ENCODE measurements at regions not wholly inside any gene's neighbourhood (a gene's known extent, or its start where the extent isn't known, plus 50 kb on each side); places are given as distances from the start of the nearest gene placed in this dataset.
"Not testable (repeated sequence)": the region's sequence is repeated elsewhere in the genome, so short reads cannot be mapped to it uniquely, and the experiment has no call there.

DNA sequence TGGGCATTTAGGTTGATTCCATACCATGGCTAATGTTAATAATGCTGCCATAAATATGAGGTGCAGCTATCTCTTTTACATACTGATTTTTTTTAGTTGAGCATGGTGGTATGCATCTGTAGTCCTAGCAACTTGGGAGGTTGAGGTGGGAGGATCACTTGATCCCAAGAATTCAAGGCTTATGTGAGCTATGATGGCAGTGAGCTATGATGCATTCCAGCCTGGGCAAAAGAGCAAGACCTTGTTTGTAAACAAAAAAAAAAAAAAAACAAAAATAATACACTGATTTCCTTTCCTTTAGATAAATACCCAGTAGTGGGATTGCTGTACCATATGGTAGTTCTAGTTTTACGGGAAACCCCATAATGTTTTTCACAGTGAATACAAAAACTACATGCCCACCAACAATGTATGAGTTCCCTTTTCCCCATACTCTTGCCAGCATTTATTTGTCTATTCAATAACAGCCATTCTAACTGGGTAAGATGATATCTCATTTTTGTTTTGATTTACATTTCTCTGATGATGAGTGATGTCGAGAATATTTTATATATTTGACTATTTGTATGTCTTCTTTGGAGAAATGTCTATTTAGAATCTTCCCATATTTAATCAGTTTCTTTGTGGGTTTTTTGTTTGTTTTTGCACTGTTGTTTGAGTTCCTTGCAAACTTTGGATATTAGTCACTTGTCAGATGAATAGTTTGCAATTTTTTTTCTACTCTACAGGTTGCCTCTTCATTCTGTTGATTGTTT is 281.0 kb upstream of the KYNU start:
- in situ Hi-C loops (cut with MboI; ENCODE audit: low pct_unique_long_range_greater_than_20kb, low sequenced_read_pairs), result no loop called here
- DNase-seq, result no peak

DNA sequence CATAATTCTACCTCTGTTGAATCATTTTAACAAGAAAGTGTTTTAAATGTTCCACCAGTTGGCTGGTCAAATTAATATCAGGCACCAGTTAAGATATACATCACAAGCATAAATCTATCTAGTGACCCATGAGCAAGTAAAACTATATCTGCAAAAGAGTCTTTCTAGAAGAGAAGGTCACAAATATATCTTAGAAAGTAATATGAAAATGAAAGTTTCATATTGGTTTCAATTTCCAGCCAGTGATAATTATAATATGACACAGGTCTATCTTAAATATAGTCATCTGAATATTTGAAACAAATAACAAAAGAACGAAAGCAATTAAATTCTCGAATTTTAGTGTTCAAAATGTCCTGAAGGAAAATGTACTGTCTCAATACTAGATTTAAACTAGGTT is 282.5 kb upstream of the KYNU start:
- in situ Hi-C loops (cut with MboI; ENCODE audit: low pct_unique_long_range_greater_than_20kb, low sequenced_read_pairs), result no loop called here
- no peak for DNase-seq

DNA sequence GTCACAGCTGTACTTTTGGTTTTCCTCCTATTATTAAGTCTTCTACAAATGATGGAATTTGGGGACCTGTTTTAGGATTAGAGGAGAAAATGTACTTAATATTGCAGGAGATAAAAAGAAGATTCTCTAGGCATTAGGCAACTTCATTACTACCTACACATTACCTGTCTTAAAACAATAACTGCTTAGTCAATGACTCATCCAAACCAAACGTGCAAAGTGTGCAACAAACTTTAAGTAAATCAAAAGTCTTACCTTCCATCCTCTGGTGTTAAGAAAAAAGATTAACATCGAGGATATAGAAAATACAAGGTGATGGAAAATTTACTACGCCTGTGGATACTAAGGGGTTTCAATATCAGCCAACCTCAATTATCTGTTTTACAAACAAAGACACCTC is 285.3 kb upstream of the KYNU start:
- in situ Hi-C loops (cut with MboI; ENCODE audit: low pct_unique_long_range_greater_than_20kb, low sequenced_read_pairs), result no loop called here
- DNase-seq, result no peak

DNA sequence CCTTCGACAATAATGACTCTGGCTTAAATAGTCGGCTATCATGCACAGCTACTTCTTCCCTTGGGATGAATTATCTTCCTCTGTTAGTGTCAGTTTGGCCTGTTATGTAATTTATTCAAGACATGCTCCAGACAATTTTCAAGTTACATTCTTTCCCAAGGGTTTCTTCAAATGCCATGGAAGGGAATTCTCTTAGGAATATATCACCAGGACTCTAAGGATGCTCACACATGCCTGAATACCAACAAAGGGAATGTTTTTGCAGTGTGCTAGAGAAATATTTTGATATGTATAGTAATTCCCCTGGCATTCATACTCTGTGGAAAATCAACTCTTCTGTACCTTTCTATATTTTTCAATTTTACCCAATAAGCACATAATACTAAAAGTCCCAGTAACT is 286.0 kb upstream of the KYNU start:
- no peak for DNase-seq
- in situ Hi-C loops (cut with MboI; ENCODE audit: low pct_unique_long_range_greater_than_20kb, low sequenced_read_pairs), result no loop called here

DNA sequence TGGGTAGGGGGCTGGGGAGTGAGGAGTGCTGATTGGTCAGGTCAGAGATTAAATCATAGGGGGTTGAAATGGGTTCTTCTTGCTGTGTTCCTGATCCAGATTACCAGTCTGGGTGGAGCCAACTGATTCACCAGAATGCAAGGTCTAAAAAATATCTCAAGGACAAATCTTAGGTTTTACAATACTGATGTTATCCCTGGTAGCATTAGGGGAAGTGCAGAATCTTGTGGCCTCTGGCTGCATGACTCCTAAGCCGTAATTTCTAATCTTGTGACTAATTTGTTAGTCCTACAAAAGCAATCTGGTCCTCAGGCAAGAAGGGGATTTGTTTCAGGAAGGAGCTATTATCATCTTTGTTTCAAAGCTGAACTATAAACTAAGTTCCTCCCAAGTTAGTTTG is 289.2 kb upstream of the KYNU start:
- DNase-seq, result no peak
- in situ Hi-C loops (cut with MboI; ENCODE audit: low pct_unique_long_range_greater_than_20kb, low sequenced_read_pairs), result no loop called here

DNA sequence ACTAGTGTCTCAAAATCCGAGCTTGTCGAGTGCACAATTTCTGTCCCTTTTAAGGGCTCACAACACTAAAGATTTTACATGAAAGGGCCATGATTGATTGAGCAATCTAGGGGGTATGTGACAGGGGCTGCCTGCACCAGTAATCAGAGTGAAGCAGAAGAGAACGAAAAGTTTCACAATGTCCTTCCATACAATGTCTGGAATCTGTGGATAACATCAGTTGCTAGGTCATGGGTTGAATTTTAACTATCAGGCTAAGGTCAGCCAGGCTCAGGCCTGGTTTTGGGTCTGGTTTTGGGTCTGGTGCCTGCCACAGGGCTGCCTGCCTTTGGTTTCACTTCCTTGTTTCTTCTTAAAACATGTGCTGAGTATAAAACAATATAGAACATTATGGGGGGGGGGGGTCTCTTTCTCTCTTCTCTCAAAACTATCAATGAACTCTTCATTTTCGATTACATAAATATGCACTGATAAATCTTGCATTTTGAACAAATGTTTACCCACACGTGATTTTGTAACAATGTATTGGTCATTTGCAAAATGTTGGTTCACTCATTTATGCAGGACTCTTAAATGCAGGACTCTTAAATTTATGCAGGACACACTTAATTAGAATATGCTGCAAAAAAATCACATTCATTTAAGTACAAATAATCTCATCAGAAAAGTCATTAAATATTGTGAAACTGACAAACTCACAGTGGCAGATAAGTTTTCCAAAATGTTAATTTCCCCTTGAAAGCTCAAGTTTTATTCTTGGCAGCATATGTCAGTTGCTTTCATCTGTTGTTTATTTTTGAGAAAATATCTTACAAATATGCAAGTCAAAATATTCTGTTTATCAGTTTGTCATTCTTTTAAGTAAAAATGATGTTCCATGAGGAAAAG is 290.5 kb upstream of the KYNU start:
- DNase-seq, result peak; percentile 26
- in situ Hi-C loops (cut with MboI; ENCODE audit: low pct_unique_long_range_greater_than_20kb, low sequenced_read_pairs), result no loop called here

DNA sequence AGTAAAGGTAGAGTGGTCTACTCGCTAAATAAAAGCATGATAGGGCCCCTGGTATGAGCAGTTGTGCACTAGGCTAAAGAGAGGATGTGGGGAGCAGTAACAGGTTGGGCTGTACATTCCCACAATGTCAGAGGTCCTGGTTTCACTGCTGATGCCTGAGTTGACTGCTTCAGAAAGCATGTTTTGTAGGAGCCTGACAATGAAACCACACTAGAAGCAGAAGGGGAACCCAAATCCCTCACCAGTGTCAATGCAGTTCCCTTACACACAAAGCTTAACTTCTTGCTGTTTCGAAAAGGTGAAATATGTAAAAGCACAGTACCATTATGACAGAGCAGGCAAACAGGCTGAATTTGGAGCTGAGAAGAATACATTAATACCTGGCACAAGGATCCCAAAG is 291.7 kb upstream of the KYNU start:
- DNase-seq, result no peak
- in situ Hi-C loops (cut with MboI; ENCODE audit: low pct_unique_long_range_greater_than_20kb, low sequenced_read_pairs), result no loop called here

DNA sequence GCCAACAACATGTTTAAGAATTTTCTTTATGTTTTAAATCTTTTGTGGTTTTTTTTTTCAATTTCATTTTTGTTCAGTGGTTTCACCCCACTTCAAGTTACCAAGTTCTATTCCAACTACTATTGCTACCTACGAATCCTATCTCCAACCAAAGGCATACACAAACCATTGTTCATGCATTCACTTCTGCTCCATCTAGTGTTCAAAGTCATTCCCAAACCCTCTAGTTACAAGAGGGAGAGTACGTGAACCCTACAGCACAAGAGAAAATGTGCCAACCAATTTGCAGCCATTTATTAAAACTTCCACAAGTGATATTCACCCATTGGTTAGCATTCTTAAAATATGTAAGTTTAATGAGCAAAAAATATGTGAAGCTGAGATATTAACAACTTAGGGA is 295.1 kb upstream of the KYNU start:
- in situ Hi-C loops (cut with MboI; ENCODE audit: low pct_unique_long_range_greater_than_20kb, low sequenced_read_pairs), result no loop called here
- no peak for DNase-seq

DNA sequence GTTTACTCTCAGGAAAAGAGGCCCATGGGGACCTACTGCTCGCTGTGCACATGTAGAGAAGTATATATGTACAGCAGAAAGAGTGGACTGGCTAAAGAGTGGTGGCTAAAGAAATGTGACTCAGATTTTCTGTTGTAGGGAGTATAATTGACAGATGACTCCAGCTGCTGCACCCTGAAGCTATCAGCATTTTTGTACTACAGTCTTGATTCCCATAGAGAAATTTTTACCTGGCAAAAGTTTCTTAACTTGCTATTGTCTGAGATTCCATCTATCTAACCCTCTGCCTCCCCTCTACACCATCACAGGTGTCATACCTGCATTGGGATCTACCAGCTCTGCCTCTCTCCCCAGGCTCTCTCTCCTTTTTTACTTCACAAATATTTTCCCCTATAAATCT is 296.0 kb upstream of the KYNU start:
- in situ Hi-C loops (cut with MboI; ENCODE audit: low pct_unique_long_range_greater_than_20kb, low sequenced_read_pairs), result no loop called here
- DNase-seq, result no peak

DNA sequence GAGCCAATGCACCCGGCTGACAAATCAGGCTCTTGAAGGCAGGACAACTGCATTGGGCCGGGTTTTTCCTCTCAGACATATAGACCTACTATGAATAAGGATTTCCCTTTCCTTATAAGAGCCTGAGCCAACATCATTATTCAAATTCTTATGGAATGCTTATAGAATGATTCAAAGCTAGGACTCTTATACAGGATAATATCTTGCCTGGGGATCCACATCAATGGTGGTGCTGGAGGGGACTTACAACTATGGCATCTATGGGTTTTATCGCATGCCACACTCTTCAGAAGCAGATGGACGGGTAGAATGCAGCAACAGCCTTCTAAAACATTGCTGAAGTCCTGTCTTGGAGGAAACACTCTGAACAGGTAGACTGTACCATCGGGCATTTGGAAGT is 296.8 kb upstream of the KYNU start:
- in situ Hi-C loops (cut with MboI; ENCODE audit: low pct_unique_long_range_greater_than_20kb, low sequenced_read_pairs), result no loop called here
- DNase-seq, result no peak

DNA sequence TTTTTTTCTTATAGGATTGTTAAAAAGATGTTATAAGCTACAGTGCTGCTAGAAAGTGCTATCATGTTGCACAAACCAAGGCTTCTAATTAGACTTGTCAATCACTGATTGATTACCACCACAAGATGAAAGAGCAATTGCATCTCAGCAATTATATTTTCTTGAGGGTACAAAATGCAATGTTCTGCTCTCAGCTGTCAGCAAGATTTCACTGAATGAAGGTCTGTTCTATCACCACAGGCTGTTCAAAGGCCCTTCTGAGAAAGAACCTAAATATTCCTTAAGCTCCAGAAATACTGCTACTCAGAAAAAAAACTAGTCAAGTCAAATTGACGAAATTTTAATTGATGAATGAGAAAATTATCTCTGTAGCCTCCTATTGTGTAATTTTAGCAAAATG is 301.9 kb upstream of the KYNU start:
- DNase-seq, result no peak
- in situ Hi-C loops (cut with MboI; ENCODE audit: low pct_unique_long_range_greater_than_20kb, low sequenced_read_pairs), result no loop called here

DNA sequence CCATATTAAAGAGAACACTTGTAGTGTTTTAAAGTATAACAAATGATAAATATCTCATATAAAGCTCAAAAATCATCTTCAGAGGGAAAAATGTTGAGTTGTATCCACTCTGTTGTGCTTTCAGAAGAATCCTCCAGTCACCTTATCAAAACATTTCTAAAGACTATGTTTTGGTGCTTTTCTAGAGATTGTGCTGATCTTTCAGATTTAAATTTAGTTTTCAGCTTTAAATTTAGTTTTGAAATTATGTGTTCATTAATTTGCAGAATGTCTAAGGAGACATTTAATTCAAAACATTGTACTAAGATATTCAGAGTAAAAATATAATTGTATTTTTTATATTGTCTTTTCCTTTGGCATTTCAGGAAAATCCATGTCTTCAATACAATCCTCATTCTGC is 303.1 kb upstream of the KYNU start:
- DNase-seq, result no peak
- in situ Hi-C loops (cut with MboI; ENCODE audit: low pct_unique_long_range_greater_than_20kb, low sequenced_read_pairs), result no loop called here

DNA sequence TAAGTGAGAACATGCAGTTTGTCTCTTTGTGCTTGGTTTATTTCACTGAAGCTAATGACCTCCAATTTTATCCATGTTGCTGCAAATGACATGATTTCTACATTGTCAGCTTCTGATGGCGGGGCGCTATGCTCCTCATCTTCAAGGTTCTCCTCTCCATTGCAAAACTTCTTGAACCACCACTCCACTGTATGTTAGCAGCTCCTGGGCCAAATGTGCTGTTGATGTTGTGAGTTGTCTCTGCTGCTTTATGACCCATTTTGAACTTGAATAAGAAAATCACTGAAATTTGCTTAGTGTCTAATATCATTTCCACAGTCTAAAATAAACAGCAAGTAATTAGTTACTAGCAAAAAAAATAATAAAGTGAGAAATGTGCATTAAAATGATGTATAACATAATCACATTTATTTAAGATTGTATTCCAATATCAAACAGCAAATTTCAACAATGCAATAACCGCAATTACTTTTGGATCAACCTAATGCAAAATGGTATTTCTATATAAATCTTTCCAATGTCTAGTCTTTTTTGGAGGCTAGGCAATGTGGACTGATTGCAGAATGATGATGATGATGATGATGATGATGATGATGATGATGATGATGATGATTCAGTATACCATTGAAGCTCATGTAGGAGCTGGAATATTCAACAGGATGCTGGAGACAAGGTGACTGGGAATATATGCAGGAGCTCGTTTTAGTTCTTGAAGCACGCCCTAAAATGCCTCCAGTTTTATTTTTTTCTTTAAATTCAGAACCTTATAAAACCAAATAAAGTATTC is 304.9 kb upstream of the KYNU start:
- in situ Hi-C loops (cut with MboI; ENCODE audit: low pct_unique_long_range_greater_than_20kb, low sequenced_read_pairs), result no loop called here
- DNase-seq, result no peak

DNA sequence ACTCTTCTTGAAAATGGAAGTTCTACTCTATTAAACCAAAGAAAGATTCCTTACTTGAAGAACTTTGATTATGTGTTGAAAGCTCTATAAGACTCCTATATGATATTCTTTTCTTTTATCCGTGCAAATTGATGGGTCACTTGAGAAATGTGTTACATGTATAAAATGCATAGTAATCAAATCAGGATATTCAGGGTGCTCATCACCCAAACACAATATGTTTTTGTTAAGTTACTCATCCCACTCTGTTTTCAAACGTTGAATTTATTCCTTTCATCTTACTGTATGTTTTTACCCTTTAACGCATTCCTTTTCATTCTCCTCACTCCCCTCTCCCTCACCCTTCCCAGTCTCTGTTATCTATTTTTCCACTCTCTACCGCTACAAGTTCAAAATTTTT is 305.5 kb upstream of the KYNU start:
- in situ Hi-C loops (cut with MboI; ENCODE audit: low pct_unique_long_range_greater_than_20kb, low sequenced_read_pairs), result no loop called here
- no peak for DNase-seq

DNA sequence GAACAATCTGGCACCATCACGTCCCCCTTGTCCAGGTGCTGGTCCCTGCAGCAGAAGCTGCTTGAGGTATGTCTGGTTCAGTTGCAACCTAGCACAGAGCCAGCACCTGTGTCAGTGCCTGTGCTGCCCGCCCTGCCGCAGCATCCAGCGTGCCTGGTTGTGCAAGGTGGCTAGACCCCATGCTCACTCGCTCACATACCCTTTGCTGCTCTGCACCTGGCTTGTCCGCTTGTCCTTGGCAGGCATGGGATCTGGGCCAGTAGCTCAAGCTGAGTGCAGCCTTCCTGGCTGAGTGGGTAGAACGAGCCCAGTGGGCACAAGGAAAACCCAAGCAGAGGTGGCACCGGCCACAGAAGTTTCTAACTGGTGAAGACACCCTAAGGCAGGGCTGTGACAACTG is 314.6 kb upstream of the KYNU start:
- in situ Hi-C loops (cut with MboI; ENCODE audit: low pct_unique_long_range_greater_than_20kb, low sequenced_read_pairs), result no loop called here
- no peak for DNase-seq

DNA sequence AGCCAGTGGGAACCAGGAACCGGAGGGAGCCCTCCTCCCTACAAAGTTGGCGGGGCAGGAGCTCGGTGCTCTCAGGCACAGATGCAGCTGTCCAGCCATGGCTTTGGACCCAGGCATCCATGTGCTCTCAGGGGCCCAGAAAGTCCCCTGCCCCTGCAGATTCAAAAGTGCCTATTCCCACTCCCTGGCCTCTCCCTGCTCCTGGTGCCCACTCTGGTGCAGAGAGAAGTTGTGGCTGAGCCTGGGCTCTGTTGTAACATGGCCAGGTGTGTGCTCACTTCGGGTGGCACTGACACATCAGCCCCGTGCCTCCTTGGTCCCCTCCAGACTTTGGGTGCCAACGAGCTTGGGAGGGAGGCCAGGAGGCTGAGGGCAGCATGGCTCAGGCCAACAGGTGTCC is 315.8 kb upstream of the KYNU start:
- in situ Hi-C loops (cut with MboI; ENCODE audit: low pct_unique_long_range_greater_than_20kb, low sequenced_read_pairs), result no loop called here
- no peak for DNase-seq

DNA sequence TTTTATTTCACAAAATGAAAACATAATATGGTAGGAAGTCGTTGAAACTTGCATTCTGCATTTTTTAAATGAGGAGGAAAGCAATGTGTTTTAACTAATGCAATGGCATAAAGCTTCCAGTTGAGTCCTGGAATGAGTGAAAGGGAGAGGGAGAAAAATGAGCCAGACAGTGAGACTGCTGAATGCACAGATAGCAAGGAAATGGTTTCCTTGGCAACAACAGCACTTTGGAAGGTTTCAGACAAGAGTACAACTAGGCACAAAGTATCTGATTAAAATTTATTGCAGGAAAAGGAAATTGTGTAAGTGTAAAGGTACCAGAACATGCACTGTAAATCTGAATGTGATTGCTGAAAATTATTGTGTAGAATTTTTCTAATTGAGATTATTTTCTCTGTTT is 320.1 kb upstream of the KYNU start:
- in situ Hi-C loops (cut with MboI; ENCODE audit: low pct_unique_long_range_greater_than_20kb, low sequenced_read_pairs), result no loop called here
- no peak for DNase-seq

DNA sequence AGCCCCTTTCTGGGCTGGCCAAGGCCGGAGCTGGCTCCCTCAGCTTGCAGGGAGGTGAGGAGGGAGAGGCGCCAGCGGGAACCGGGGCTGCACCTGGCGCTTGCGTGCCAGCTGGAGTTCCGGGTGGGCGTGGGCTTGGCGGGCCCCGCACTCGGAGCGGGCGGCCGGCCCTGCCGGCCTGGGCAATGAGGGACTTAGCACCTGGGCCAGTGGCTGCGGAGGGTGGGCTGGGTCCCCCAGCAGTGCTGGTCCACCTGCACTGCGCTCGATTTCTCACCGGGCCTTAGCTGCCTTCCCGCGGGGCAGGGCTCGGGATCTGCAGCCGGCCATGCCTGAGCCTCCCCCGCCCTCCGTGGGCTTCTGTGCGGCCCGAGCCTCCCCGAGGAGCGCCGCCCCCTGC is 331.5 kb upstream of the KYNU start:
- DNase-seq; in situ Hi-C loops (cut with MboI; ENCODE audit: low pct_unique_long_range_greater_than_20kb, low sequenced_read_pairs): not testable (repeated sequence)

DNA sequence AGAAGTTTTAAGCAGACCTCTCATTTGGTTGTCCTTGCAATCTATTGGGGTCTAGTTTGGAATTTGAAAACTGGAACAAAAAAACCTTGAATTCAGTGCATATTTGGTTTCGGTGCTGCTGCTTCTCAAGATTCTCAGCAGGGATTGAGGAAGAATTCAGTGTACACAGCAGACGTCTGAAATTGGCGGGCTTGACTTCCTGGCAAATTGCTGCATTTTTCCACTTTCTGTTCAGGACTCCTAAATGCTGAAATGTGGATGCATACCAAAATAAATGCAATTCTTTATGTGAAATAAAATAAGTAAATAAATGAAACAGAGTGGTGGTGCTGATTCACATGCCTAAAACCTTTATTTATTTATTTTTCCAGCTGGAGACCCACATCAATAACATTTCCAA is 332.4 kb upstream of the KYNU start:
- in situ Hi-C loops (cut with MboI; ENCODE audit: low pct_unique_long_range_greater_than_20kb, low sequenced_read_pairs), result no loop called here

DNA sequence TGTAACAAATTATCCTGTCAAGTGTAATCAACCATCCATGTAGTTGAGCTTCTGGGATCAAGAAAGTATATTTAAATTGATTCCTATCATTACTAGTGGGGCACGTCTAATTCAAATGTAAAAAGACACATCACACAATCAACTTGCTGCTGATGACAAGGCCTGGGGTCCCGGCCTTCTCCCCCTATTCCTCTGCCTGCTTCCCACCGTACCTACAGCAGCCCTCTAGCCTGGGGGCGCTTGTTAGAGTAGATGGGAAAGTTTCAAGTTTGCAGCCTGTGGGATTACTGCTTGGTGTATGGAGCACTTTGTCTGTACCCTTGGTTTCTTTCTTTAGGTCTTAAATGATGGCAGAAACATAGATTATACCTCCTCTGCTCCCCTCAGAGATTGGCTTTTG is 333.3 kb upstream of the KYNU start:
- DNase-seq, result no peak
- in situ Hi-C loops (cut with MboI; ENCODE audit: low pct_unique_long_range_greater_than_20kb, low sequenced_read_pairs), result no loop called here

More for the DNA sequence above, 332.4 kb upstream of the KYNU start:
- no peak for DNase-seq

Measured in KBM-7 (cell line).